ENCODE measurements at regions not wholly inside any gene's neighbourhood (a gene's known extent, or its start where the extent isn't known, plus 50 kb on each side); places are given as distances from the start of the nearest gene placed in this dataset.

DNA sequence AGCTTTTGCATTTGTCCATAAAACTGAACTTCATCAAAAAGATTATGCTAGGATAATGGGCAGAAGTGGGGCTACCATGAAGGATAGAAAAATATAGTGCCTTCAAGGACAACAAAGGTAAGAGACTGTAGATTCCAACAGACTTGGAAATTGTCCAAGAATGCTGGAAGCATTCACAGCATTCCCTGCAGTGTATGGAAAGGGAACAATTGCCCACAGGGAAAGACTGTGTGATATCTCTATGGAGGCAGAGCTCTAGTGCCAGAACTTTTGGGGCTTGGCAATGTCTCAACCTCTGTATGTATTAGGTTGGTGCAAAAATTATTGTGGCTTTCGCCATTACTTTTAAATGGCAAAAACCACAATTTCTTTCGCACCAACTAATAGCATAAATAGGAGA is 1598.8 kb upstream of the MIR17HG start:
- TF ChIP-seq, protein P1, sequence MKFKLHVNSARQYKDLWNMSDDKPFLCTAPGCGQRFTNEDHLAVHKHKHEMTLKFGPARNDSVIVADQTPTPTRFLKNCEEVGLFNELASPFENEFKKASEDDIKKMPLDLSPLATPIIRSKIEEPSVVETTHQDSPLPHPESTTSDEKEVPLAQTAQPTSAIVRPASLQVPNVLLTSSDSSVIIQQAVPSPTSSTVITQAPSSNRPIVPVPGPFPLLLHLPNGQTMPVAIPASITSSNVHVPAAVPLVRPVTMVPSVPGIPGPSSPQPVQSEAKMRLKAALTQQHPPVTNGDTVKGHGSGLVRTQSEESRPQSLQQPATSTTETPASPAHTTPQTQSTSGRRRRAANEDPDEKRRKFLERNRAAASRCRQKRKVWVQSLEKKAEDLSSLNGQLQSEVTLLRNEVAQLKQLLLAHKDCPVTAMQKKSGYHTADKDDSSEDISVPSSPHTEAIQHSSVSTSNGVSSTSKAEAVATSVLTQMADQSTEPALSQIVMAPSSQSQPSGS (tag by site-specific recombination; IDR thresholded peaks at IDR 0.05; ENCODE audit: low read depth): no peak
- no peak for TF ChIP-seq ZFP41 (tag by site-specific recombination; IDR thresholded peaks at IDR 0.05; ENCODE audit: borderline replicate concordance)
- TF ChIP-seq, protein P2, sequence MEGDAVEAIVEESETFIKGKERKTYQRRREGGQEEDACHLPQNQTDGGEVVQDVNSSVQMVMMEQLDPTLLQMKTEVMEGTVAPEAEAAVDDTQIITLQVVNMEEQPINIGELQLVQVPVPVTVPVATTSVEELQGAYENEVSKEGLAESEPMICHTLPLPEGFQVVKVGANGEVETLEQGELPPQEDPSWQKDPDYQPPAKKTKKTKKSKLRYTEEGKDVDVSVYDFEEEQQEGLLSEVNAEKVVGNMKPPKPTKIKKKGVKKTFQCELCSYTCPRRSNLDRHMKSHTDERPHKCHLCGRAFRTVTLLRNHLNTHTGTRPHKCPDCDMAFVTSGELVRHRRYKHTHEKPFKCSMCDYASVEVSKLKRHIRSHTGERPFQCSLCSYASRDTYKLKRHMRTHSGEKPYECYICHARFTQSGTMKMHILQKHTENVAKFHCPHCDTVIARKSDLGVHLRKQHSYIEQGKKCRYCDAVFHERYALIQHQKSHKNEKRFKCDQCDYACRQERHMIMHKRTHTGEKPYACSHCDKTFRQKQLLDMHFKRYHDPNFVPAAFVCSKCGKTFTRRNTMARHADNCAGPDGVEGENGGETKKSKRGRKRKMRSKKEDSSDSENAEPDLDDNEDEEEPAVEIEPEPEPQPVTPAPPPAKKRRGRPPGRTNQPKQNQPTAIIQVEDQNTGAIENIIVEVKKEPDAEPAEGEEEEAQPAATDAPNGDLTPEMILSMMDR (tag by site-specific recombination; IDR thresholded peaks at IDR 0.05): no peak
- TF ChIP-seq ZFP37 (tag by site-specific recombination; IDR thresholded peaks at IDR 0.05): no peak
- TF ChIP-seq RBAK (tag by site-specific recombination; IDR thresholded peaks at IDR 0.05): no peak
- no peak for TF ChIP-seq ZNF138 (tag by site-specific recombination; IDR thresholded peaks at IDR 0.05; ENCODE audit: borderline replicate concordance)
- TF ChIP-seq, protein P3, sequence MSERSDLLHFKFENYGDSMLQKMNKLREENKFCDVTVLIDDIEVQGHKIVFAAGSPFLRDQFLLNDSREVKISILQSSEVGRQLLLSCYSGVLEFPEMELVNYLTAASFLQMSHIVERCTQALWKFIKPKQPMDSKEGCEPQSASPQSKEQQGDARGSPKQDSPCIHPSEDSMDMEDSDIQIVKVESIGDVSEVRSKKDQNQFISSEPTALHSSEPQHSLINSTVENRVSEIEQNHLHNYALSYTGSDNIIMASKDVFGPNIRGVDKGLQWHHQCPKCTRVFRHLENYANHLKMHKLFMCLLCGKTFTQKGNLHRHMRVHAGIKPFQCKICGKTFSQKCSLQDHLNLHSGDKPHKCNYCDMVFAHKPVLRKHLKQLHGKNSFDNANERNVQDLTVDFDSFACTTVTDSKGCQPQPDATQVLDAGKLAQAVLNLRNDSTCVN (tag by site-specific recombination; optimal IDR thresholded peaks at IDR 0.05): no peak
- TF ChIP-seq ZNF184 (tag by site-specific recombination; IDR thresholded peaks at IDR 0.05): no peak

All from HEK293 (cell line).